Esophagus squamous epithelium (tissue), 5 donors: ENCODE measurements at regions not wholly inside any gene's neighbourhood (a gene's known extent, or its start where the extent isn't known, plus 50 kb on each side); places are given as distances from the start of the nearest gene placed in this dataset.

ENCODE experiments used
- DNase-seq: peaks from one replicate; lab custom pipeline; 2025; lab: John Stamatoyannopoulos, UW
- H3K27ac ChIP-seq, 4 donors: fragments of 200-600 bp; sonication (generic); one replicate each; pipeline ENCODE4 v1.5.1; 2016 to 2019; ENCODE audit warnings: mild to moderate bottlenecking in 1 of 4
- H3K27me3 ChIP-seq, 4 donors: fragments of 200-600 bp; sonication (generic); 1 replicate in 3 of 4; 2 replicates in 1 of 4; pipeline versions ENCODE4 v1.5.1 to v1.6.0; 2017 to 2021; ENCODE audit warnings: antibody characterized with exemption in 1 of 4
- H3K36me3 ChIP-seq, 3 donors: fragments of 200-600 bp; sonication (generic); one replicate each; pipeline ENCODE4 v1.5.1; 2016 to 2019
- H3K4me1 ChIP-seq, 3 donors: fragments of 200-600 bp; sonication (generic); one replicate each; pipeline ENCODE4 v1.5.1; 2017 to 2019
- H3K4me3 ChIP-seq, 4 donors: fragments of 200-600 bp; sonication (generic); 1 replicate in 3 of 4; 2 replicates in 1 of 4; pipeline ENCODE4 v1.5.1; 2016 to 2019; ENCODE audit warnings: mild to moderate bottlenecking in 2 of 4, moderate library complexity in 1 of 4
- H3K9me3 ChIP-seq, 3 donors: fragments of 200-600 bp; sonication (generic); one replicate each; pipeline ENCODE4 v1.5.1; 2016 to 2019
- CTCF ChIP-seq, 6 experiments: fragments of 450-650 bp in 4 of 6; fragments of 200-600 bp in 2 of 6; sonication (generic) in 2 of 6; IDR thresholded peaks; one replicate each; pipeline ENCODE4 v1.5.1; 2016 to 2019; ENCODE audit warnings: antibody characterized with exemption in 6 of 6, mild to moderate bottlenecking in 4 of 6, moderate library complexity in 4 of 6
- POLR2A ChIP-seq, 4 donors: fragments of 450-650 bp; IDR thresholded peaks; one replicate each; pipeline ENCODE4 v1.6.1; 2017; ENCODE audit warnings: antibody characterized with exemption in 4 of 4, mild to moderate bottlenecking in 4 of 4, moderate library complexity in 3 of 4
- WGBS, 2 donors: methylation state at CpG; one replicate each; pipeline ENCODE4 v1.1.5; 2018; 5-methylcytosine and 5-hydroxymethylcytosine counted together
- intact Hi-C: fragments of 100-400 bp; cut with DNase I; formaldehyde crosslinking; loops from one replicate; pipeline ENCODE4 v1.15.0; 2022
- donor health status: DM: yes; HTN: yes; CAD: no.

- TF ChIP-seq POLR2A (IDR thresholded peaks at IDR 0.05): no peak
- TF ChIP-seq CTCF (IDR thresholded peaks at IDR 0.05): no peak
- no peak for DNase-seq
Measured at GRCh38 chr10:28118985-28119628, 120.2 kb upstream of the ODAD2 start.

GRCh38 chr10:28113202-28113601 lies 114.3 kb upstream of the ODAD2 start:
- 65 to 87% methylated on average over 2 to 3 of the region's 3 CpGs for WGBS, 2 donors
- TF ChIP-seq CTCF (IDR thresholded peaks at IDR 0.05) (no peak), POLR2A (IDR thresholded peaks at IDR 0.05) (no peak)
- no peak for DNase-seq

More at GRCh38 chr10:28118985-28119628, 120.2 kb upstream of the ODAD2 start:
- no peaks in the 10 kb centered on the region for H3K9me3 ChIP-seq
- peak overlapping the region in 1 of 4 donors; percentile 30 for H3K27ac ChIP-seq
- no peak overlapping the region for H3K4me3 ChIP-seq
- no peaks in the 10 kb centered on the region for H3K27me3 ChIP-seq
- intact Hi-C loops: no loop called here
- peaks cover 0 to 31% (median 0%) of the 10 kb centered on the region in 3 donors for H3K36me3 ChIP-seq
- H3K4me1 ChIP-seq: peaks cover 0 to 27% (median 4%) of the 10 kb centered on the region in 3 donors
- 57 to 82% methylated on average over 1 of the region's 1 CpG for WGBS, 2 donors

GRCh38 chr10:28111712-28112111 lies 112.8 kb upstream of the ODAD2 start:
- no peak overlapping the region for H3K4me3 ChIP-seq
- H3K9me3 ChIP-seq: no peaks in the 10 kb centered on the region
- no peaks in the 10 kb centered on the region for H3K27me3 ChIP-seq
- TF ChIP-seq CTCF (IDR thresholded peaks at IDR 0.05) (no peak), POLR2A (IDR thresholded peaks at IDR 0.05) (no peak)
- peaks cover 0 to 14% (median 0%) of the 10 kb centered on the region in 3 donors for H3K36me3 ChIP-seq
- H3K27ac ChIP-seq: no peak overlapping the region
- DNase-seq: no peak
- intact Hi-C loops: no loop called here
- 65% methylated on average over 2 of the region's 2 CpGs for WGBS, 2 donors
- no peaks in the 10 kb centered on the region for H3K4me1 ChIP-seq

More at GRCh38 chr10:28113202-28113601, 114.3 kb upstream of the ODAD2 start:
- H3K36me3 ChIP-seq: peaks cover 0 to 4% (median 0%) of the 10 kb centered on the region in 3 donors
- H3K27me3 ChIP-seq: no peaks in the 10 kb centered on the region
- H3K27ac ChIP-seq: no peak overlapping the region
- no peak overlapping the region for H3K4me3 ChIP-seq
- intact Hi-C loops: no loop called here
- H3K9me3 ChIP-seq: no peaks in the 10 kb centered on the region
- no peaks in the 10 kb centered on the region for H3K4me1 ChIP-seq

- Histone ChIP-seq H3K4me1 (no peaks in the 10 kb centered on the region), H3K4me3 (no peak overlapping the region), H3K36me3 (peaks cover 0 to 14% (median 0%) of the 10 kb centered on the region in 3 donors), H3K9me3 (no peaks in the 10 kb centered on the region), H3K27ac (no peak overlapping the region), H3K27me3 (no peaks in the 10 kb centered on the region)
- TF ChIP-seq CTCF (IDR thresholded peaks at IDR 0.05) (no peak), POLR2A (IDR thresholded peaks at IDR 0.05) (no peak)
- WGBS, 2 donors: 81 to 92% methylated on average over 8 of the region's 8 CpGs
- no peak for DNase-seq
- intact Hi-C loops: no loop called here
Measured at GRCh38 chr10:28105561-28105960, 106.7 kb upstream of the ODAD2 start.

- TF ChIP-seq POLR2A (IDR thresholded peaks at IDR 0.05) (no peak), CTCF (IDR thresholded peaks at IDR 0.05) (peak in 1 of 6 experiments; percentile 3)
- Histone ChIP-seq H3K27me3 (no peaks in the 10 kb centered on the region), H3K9me3 (no peaks in the 10 kb centered on the region), H3K36me3 (no peaks in the 10 kb centered on the region), H3K4me1 (no peaks in the 10 kb centered on the region), H3K4me3 (no peak overlapping the region), H3K27ac (no peak overlapping the region)
- 75 to 77% methylated on average over 3 of the region's 3 CpGs for WGBS, 2 donors
- intact Hi-C loops: no loop called here
- no peak for DNase-seq
Measured at GRCh38 chr10:28097633-28098032, 98.8 kb upstream of the ODAD2 start.
